Activated CD8-positive, alpha-beta T cell treated with anti-CD3 and anti-CD28 coated beads for 36 hours (primary cell): ENCODE measurements at regions not wholly inside any gene's neighbourhood (a gene's known extent, or its start where the extent isn't known, plus 50 kb on each side); places are given as distances from the start of the nearest gene placed in this dataset.

ENCODE experiments used
- ATAC-seq: fragments of 200-7000 bp; cut with Tn5 transposase; one replicate; pipeline ENCODE4 v1.10.0; 2021; ENCODE audit warnings: mild to moderate bottlenecking, moderate library complexity
- CTCF ChIA-PET: fragments of 350-600 bp; sonication (Branson Sonifier 250); formaldehyde crosslinking; loops from one replicate; lab custom pipeline; 2021; ENCODE audit warnings: antibody characterized with exemption; lab: Charles Lee
- POLR2A ChIA-PET: fragments of 350-600 bp; sonication (Branson Sonifier 250); formaldehyde crosslinking; loops from one replicate; lab custom pipeline; 2021; ENCODE audit warnings: antibody characterized with exemption; lab: Charles Lee
- DNase-seq: peaks from one replicate; pipeline ENCODE4 v3.0.0-alpha.2; 2020
- H3K27ac Mint-ChIP-seq: one replicate; pipeline ENCODE4 v1.8.0; 2021; ENCODE audit warnings: mild to moderate bottlenecking, mixed read lengths
- H3K27me3 Mint-ChIP-seq: one replicate; pipeline ENCODE4 v1.8.0; 2021; ENCODE audit warnings: mixed read lengths
- H3K36me3 Mint-ChIP-seq: one replicate; pipeline ENCODE4 v1.8.0; 2021; ENCODE audit warnings: low read depth, mixed read lengths
- H3K4me1 Mint-ChIP-seq: one replicate; pipeline ENCODE4 v1.8.0; 2021; ENCODE audit warnings: low read depth, mixed read lengths
- H3K4me3 Mint-ChIP-seq: one replicate; pipeline ENCODE4 v1.8.0; 2021; ENCODE audit warnings: mild to moderate bottlenecking, moderate library complexity, mixed read lengths
- H3K9me3 Mint-ChIP-seq: one replicate; pipeline ENCODE4 v1.8.0; 2021; ENCODE audit warnings: mixed read lengths
- CTCF ChIP-seq: fragments of 200-600 bp; IDR thresholded peaks from one replicate; pipeline ENCODE4 v1.8.0; 2022; ENCODE audit warnings: antibody characterized with exemption, mild to moderate bottlenecking
- intact Hi-C: fragments of 100-400 bp; cut with micrococcal nuclease; formaldehyde crosslinking; loops from one replicate; pipeline ENCODE4 v1.10.0; 2022

- no peak for ATAC-seq
- no peaks in the 10 kb centered on the region for H3K36me3 Mint-ChIP-seq
- no peaks in the 10 kb centered on the region for H3K4me1 Mint-ChIP-seq
- no peak for TF ChIP-seq CTCF
- ChIA-PET CTCF (no interaction called here), POLR2A (no interaction called here)
- H3K9me3 Mint-ChIP-seq = no peaks in the 10 kb centered on the region
- H3K27ac Mint-ChIP-seq = no peak overlapping the region
- no peak overlapping the region for H3K4me3 Mint-ChIP-seq
- no peaks in the 10 kb centered on the region for H3K27me3 Mint-ChIP-seq
- intact Hi-C loops = no loop called here
- DNase-seq = no peak
Measured at GRCh38 chr10:80968903-80969302, 431.2 kb downstream of the SH2D4B start.

GRCh38 chr10:80971461-80971860 is 433.8 kb downstream of the SH2D4B start:
- Mint-ChIP-seq H3K4me1 (no peaks in the 10 kb centered on the region), H3K9me3 (no peaks in the 10 kb centered on the region), H3K4me3 (no peak overlapping the region), H3K27me3 (no peaks in the 10 kb centered on the region), H3K27ac (no peak overlapping the region), H3K36me3 (no peaks in the 10 kb centered on the region)
- ATAC-seq (no peak), DNase-seq (no peak)
- intact Hi-C loops = no loop called here
- CTCF ChIA-PET = no interaction called here
- TF ChIP-seq CTCF = no peak
- POLR2A ChIA-PET = no interaction called here

- Mint-ChIP-seq H3K4me1 (no peaks in the 10 kb centered on the region), H3K27me3 (no peaks in the 10 kb centered on the region), H3K4me3 (no peak overlapping the region), H3K36me3 (no peaks in the 10 kb centered on the region), H3K9me3 (no peaks in the 10 kb centered on the region), H3K27ac (no peak overlapping the region)
- no peak for TF ChIP-seq CTCF
- ATAC-seq (no peak), DNase-seq (no peak)
- intact Hi-C loops = no loop called here
- POLR2A ChIA-PET = no interaction called here
- CTCF ChIA-PET = no interaction called here
Measured at GRCh38 chr10:80976658-80977057, 439.0 kb downstream of the SH2D4B start.

GRCh38 chr10:80985102-80985501 is 447.4 kb downstream of the SH2D4B start:
- TF ChIP-seq CTCF = no peak
- ATAC-seq (no peak), DNase-seq (no peak)
- CTCF ChIA-PET = no interaction called here
- Mint-ChIP-seq H3K36me3 (no peaks in the 10 kb centered on the region), H3K27me3 (no peaks in the 10 kb centered on the region), H3K9me3 (no peaks in the 10 kb centered on the region), H3K27ac (no peak overlapping the region), H3K4me3 (no peak overlapping the region), H3K4me1 (no peaks in the 10 kb centered on the region)
- intact Hi-C loops = no loop called here
- POLR2A ChIA-PET = no interaction called here

GRCh38 chr10:80986596-80986995 is 448.9 kb downstream of the SH2D4B start:
- no peak overlapping the region for H3K27ac Mint-ChIP-seq
- no peaks in the 10 kb centered on the region for H3K27me3 Mint-ChIP-seq
- no peak for TF ChIP-seq CTCF
- H3K9me3 Mint-ChIP-seq = no peaks in the 10 kb centered on the region
- ChIA-PET CTCF (no interaction called here), POLR2A (no interaction called here)
- ATAC-seq (no peak), DNase-seq (no peak)
- intact Hi-C loops = no loop called here
- no peak overlapping the region for H3K4me3 Mint-ChIP-seq
- H3K4me1 Mint-ChIP-seq = no peaks in the 10 kb centered on the region
- H3K36me3 Mint-ChIP-seq = no peaks in the 10 kb centered on the region
